ENCODE measurements at regions not wholly inside any gene's neighbourhood (a gene's known extent, or its start where the extent isn't known, plus 50 kb on each side); places are given as distances from the start of the nearest gene placed in this dataset.

DNA sequence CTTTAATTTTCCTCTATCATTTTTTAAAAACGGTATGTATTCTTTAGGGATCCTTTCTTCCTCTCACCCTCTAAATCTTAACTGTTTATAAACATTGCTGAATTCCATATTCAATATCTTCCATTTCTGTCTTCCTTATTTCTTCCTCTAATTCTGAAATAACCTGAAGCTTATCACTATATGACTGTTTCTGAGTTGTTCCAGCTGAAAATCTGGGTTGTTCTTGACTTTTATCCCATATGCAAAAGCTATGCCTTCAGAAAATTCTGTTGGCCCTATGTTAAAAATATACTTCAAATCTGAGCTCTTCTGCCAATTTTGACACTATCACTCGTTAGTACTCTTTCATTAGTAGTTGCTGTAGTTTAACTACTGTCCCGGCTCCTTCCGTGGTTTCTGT is 970.3 kb downstream of the BCL11B start:
- no peak for DNase-seq (ENCODE audit: low spot score)

DNA sequence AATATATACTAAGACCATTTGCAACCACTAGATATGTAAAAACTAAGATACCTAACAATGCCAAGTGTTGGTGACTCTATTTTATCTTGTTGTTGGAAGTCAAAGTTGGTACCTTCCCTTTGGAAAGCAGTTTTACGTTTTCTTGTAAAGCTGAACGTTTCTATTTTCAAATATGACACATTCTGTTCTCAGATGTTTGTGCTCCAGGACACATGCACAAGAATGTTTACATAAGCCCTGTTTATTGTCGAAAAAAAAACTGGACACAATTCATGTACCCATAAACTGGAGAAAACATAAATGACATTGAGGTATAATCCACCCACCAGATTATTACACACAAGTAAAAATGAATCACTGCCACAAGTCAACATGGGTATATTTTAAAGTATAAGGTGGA is 967.4 kb downstream of the BCL11B start:
- no peak for DNase-seq (ENCODE audit: low spot score)

DNA sequence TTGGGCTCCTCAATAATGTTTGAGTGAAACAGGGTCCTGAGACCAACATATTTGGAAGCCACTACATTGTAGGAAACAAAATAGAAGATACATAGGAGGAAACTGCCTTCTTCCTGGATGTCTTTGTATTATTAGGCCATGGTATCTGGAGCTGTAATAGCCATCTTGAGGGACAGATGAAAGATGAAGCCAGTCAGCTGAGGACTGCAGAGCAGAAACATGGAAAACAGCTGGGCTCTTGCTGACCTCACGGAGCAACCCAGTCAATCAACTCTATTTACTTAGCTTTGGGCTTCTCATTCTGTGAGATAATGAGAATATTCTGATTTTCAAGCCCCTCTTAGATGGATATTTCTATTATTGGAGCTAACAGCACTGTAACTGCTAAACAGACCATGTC is 962.4 kb downstream of the BCL11B start:
- DNase-seq (ENCODE audit: low spot score): no peak

DNA sequence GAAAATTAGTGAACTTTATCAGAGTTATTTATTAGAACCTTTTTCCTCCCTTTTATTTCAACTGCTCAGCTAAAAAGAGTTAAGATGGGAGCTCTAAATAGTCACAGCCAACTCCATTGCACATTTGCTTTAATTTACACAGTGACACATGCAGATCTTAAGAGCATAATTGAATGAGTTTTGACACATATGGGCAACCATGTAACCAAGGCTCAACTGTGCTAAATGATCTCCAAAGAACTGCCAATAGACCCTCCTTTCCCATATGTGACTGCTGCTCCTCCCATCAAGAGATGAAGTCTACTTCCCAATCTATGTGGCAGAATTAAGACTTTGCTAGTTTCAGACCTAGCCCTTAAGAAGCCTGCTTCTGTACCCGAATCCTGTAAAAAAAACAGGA is 960.0 kb downstream of the BCL11B start:
- no peak for DNase-seq (ENCODE audit: low spot score)

DNA sequence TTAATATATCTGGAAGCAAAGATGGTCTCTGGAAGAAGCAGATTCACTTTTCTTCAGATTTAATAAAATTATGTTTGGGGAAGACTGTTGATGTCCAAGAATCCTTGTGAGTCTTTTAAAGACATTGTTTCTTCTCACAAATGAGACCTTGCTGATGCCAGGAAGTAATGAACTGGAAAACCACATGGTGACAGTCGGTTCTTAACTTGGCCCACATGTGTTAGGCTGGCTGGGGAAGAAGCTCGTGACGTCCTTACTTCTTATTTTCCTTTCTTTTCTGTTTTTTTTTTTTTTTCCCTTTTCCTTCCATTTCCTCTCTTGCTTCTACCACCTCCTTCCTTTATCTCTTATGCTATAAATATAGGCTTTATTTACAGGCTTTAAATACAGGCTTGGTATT is 950.2 kb downstream of the BCL11B start:
- no peak for DNase-seq (ENCODE audit: low spot score)

DNA sequence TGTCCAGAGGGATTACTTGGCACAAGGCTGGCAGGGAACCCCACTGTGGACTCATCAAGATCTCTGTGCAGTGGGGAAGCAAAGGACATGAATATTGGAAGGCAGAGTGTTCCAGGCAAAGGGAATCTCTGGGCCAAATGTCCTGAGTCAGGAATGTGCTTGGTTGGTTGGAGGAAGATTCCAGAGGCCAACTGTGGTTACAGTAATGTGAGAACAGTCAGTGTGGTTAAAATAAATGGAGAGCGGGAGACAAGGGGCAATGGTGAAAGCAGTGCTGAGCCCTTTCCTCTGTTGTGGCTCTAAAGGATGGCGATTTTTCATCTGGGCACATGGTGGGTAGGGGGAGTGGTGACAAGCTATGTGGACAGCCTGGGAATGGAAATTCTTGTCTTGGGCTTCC is 948.2 kb downstream of the BCL11B start:
- no peak for DNase-seq (ENCODE audit: low spot score)

DNA sequence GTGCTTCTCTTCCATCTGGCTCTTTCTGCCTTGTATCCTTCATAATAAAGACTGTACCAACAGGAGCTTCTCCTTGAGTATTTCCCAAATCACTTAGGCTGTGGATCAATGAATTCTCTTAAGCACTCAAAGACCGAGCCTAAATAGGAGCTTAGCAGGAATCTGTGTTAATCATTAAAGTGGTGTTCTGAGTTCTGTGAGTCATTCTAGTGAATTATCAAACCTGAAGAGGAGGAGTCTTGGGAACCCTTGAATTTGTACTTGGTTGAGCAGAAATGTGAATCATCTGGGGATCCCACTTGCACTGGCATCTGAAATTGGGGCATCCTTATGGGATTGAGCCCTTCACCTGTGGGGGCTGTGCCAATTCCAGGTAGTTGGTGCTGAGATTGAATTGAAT is 946.2 kb downstream of the BCL11B start:
- no peak for DNase-seq (ENCODE audit: low spot score)

DNA sequence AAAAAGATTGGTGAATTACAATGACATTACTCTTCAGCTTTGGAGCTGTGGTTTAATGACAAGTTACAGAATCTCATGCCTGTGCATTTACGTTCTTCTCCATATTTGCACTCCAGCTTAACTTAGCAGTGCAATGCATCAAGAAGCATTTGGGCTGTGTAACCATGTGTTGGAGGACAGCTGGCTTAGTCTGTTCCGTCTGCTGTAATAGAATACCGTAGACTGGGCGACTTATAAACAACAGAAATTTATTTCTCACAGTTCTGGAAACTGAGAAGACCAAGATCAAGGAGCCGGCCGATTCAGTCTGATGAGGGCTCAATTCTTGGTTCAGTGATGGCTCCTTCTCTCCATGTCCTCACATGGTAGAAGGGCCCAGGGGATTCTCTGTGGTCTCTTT is 943.5 kb downstream of the BCL11B start:
- no peak for DNase-seq (ENCODE audit: low spot score)

DNA sequence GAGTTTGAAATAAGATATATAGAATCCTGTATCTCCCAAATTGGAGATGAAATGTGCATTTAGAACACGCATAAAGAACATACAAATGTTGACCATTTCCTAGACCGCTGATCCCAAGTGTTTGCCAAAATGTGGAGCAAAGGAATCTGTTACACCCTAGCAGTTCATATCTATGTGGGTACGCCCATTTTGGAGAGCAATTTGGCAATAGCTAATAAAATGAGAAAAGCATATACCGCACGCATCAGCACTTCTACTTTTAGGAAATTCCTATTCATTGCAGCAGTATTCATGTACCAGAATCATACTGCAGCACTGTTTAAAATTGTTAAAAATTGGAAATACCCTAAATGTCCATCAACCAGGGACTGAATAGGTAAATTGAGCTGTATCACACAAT is 937.8 kb downstream of the BCL11B start:
- DNase-seq (ENCODE audit: low spot score): no peak

DNA sequence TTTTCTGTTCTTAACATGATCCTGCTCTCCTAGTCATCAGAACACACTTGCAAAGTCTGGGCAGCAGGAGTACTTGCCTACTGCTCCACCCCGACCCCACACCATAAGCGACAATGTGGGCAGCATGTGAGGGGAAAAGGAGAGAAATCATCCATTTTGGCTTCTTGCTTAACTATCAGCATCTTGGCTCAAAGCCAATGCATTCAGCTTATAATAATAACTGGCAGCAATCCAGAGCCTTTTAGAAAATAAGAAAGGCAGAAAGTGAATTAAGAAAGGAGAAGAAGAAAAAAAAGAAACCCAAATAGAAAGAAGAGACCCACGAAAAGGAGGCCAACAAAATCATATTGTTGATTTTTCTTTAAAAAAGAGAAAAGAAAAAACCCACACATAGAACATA is 930.8 kb downstream of the BCL11B start:
- no peak for DNase-seq (ENCODE audit: low spot score)

DNA sequence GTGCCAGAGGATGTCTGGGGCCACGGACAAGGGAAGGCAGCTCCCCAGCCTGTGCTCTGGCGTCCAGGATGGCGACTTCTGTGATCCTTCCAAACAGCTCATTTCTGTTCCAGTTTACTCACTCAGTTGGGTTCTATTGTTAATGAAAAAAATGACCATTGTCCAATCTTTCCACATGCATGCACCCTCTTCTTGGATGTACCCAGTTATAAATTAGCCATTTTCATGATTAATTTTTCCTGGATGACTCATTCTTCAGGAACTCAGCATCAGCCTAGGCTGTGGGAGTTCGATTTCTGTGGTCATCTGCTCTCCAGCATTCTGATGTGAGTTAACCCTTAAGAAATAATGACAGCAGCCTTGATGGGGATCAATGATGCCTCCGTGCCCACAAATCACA is 926.8 kb downstream of the BCL11B start:
- no peak for DNase-seq (ENCODE audit: low spot score)

DNA sequence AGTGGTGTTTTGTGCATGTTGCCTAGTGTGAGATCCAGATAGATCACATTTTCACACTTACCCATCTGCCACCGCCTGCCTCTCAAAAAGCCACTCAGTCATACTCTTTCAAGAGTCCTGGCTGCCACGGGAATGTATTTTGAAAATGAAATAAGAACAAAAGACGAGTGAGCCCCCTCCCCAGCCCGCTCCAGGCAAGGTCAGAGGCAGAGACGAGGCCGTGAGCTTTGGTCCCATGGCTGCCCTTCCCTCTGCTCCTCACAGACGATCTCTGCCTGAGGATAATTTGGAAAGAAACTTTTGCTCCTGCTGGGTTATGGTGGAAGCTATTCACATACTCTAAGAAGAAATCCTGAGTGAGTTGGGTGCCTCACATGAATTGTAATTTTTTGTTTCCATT is 924.3 kb downstream of the BCL11B start:
- no peak for DNase-seq (ENCODE audit: low spot score)

DNA sequence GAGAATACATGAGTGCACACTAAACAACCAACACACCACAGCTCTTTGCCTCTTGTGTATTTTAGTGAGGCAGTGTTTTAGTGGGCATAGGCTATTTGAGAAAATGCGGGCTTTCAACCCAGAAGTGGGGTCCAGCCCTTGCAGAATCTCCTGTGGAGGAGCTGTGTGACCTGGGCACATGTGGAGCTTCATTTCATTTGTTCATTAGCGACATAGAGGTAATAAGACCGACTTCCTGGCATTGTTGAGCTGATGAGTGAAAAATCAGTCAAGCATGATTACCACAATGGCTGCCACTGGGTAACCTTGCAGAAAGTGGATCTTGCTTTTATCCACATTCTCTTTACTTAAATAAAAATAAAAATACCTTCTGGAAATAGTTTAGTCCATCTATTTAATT is 923.5 kb downstream of the BCL11B start:
- no peak for DNase-seq (ENCODE audit: low spot score)

DNA sequence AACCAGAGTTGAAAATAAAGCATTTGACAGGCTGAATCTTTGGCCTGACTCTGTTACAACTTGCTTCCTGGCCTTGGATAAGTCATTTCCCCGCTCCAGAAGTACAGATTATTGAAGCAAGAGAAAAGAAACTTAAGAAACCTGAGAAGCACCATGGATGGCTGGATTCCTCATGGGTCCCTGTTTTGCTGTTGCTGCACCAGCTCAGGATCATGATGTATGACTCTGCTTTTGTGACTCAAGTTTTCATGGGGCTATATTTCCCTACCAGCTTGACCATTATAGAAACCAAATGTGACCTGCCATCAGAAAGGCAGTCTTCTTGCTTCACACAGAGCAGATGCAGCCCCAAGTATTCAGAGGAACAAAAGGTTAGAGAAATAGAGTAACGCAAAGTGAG is 921.8 kb downstream of the BCL11B start:
- DNase-seq (ENCODE audit: low spot score): no peak

DNA sequence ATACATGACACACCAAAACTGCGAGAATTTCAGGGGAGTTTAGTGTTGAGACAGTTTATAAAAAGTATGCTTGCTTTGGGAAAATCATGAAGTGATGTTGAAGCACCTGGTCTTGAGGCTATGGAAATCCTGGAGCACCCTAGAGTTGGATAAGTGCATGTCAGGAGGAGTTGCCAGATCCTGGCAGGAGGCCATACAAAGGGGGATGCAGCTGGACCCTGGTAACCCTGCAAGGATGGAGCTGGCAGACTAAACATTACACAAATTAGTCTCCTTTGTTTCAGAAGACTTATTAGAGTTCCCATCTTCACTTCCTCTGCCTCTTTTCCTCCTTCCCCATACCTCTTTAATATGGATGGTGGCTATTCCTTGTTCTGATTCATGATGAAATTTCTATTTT is 907.0 kb downstream of the BCL11B start:
- DNase-seq (ENCODE audit: low spot score): no peak

DNA sequence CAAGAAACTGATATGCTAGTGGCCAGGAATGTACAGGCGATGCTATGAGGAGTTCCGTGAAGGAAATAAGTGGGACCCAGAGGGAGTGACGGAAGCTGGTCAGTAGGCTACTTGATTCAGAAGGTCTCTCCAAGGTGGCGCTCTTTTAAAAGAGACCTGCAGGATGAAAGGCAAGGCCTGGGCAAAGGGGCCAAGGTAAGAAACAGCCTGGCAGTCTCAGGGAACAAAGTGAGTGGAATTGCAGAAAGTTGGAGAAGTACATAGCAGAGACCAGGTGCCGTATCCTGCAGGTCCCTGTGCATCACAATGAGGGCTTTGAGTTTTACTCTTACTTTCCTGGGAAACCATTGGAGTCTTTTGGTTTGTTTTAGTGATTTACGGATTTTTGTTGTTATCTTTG is 905.6 kb downstream of the BCL11B start:
- DNase-seq (ENCODE audit: low spot score): no peak

DNA sequence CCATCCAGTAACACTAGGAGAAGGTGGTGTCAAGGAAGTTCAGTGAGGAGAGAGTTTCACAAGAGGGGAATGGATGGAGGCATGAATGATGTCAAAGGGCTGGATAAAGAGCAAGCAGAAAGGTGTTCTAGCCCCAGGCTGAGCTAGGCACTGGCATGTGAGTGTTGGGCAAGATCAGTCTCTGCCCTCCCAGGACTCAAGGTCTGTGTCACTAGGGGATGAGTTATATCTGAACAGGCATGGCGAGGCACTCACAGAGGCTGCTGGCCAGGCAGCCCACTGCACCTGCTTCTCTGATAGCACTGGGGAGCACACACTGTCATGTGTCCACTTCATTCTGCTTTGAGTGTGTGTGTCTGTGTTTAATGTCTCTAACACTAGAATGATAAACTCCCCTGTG is 903.8 kb downstream of the BCL11B start:
- no peak for DNase-seq (ENCODE audit: low spot score)

DNA sequence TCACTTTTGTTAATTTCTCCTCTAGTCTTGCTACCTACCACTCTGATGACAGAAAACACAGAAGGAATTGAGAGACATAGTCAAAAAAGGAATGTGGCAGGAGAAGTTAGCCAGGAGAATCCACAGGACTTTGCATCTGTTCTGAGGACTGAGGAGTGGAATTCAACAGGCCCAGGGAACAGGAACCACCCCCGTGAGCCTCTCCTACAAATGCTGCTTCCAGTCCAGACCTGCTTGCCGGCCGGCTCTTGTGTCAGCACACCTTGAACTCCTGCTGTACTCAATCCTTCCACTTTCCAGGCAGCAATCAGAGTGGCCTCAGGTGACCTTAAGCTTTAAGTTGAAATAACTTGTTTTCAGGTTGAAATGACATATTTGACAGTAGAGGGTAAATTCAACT is 903.1 kb downstream of the BCL11B start:
- no peak for DNase-seq (ENCODE audit: low spot score)

DNA sequence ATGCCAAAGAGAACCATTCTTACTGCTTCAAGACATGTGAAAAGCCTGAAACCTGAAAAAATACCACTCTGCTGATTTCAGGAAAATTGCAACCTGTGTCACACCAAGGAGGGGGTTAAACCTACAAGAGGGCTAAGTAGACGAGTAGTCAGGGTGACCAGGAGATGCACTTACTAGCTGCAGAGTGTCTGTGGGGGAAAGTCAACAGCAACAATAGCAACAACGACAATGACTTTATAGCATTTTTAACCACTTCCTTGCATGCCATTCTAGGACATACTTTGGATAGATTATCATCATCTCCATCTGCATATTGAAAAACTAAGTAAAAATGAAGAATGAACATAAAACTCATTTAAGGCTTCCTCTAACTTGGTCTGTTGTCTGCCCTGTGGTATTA is 902.7 kb downstream of the BCL11B start:
- DNase-seq (ENCODE audit: low spot score): no peak

DNA sequence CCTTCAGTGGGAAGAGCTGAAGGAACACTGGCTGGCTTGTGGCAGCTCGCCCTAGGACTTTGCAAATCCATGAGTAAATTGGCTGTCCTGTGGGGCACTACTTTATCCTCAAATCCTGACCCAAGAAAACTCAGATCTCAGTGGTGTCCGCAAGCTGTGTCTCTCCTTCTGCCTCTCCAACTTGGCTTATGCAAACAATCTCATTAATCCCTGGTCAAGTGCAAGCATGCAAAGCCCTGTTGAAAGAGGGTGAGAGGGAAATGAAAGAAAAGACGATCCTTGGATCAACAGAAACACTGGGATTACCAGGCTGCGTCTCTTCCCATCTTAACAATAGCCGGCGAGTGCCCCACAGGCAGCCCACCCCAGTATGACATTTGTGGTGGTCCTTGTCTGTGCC is 901.6 kb downstream of the BCL11B start:
- DNase-seq (ENCODE audit: low spot score): no peak

DNA sequence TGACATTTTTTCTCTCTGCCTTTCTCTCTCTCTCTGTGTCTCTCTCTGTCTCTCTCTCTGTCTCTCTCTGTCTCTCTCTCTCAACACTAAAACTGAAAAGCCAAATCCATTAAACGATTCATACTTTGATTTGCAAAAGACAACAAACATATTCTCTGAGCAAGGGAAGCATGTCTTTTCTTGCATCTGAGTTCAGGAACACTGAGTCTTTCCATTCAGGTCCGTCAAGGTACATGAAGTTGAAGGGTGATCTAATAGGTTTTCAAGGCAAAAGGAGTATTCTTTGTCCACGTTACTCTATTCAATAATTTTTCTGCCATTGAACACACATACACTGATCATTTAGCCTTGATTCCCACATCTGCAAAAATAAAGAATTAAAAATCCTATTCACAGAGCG is 900.9 kb downstream of the BCL11B start:
- no peak for DNase-seq (ENCODE audit: low spot score)

DNA sequence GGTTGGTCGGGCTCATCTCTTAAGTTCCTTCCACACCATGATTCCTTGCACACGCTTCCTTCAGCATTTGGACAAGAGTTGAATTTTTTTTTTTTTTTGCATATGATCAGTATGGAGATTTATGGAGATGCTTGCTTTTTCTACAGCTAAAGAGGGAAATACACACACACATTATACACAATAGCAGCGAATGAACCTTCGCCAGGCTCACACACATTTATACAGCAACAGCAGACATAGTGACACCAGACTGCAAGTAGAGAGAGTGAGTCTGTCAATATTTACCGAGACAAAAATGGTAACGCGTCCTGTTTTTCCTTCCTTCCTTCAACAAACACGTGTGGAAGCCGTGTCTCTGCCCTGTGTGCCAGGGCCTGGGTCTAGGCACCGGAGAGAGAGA is 897.9 kb downstream of the BCL11B start:
- no peak for DNase-seq (ENCODE audit: low spot score)

DNA sequence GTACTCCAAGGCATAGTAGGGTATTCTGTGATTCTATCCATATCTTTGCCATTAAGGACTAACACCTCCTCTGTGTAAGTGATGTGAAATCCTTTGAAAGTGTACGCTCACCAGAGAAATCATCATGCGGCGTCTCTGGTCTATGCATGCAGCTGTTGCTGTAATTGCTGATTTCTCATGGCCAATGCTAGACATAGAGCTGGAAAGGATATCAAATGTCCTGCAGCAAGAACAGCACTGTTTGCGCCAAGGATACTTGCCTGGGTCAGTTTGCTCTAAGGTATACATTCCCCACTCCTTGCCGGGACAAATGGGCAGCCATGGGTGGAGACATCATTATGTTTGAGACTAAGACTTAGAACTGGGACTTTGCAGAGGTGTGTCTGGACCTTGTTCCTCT is 896.4 kb downstream of the BCL11B start:
- no peak for DNase-seq (ENCODE audit: low spot score)

DNA sequence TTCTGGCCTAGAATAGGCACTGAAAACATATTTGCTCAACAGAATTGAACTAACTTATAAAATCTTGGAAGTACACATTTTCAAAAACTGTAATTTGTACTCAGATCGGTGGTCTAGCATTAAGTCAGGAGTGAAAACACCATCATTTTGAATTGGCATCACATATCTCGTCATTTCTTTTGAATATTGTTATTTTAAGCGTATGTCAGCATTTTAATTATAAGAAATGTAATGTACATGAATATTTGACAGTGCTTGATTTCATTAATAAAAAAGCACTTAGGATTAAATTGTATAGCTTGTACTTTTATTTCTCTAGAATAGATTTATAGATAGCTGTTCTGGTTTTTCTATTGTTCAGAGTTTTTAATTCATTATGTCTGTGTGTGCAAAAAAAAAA is 892.2 kb downstream of the BCL11B start:
- no peak for DNase-seq (ENCODE audit: low spot score)

DNA sequence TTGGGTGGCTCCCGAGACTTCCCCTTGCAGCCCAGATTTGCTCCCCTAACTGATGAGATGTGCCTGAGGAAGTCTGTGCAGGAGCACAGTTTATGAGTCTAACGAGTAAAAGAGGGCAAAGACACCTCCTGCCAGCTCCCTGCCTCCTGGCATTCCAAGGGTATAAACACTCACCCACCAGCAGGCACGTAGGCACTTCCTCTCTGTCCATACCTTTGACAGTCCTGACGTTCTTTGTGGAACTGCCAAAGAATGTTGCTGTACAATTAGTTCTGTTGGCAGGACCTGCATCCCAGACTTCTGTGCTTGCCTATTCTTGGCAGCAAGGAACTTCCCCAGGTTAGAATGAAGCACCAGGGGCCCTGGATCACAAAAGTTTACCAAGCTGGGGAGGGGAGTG is 889.3 kb downstream of the BCL11B start:
- no peak for DNase-seq (ENCODE audit: low spot score)

DNA sequence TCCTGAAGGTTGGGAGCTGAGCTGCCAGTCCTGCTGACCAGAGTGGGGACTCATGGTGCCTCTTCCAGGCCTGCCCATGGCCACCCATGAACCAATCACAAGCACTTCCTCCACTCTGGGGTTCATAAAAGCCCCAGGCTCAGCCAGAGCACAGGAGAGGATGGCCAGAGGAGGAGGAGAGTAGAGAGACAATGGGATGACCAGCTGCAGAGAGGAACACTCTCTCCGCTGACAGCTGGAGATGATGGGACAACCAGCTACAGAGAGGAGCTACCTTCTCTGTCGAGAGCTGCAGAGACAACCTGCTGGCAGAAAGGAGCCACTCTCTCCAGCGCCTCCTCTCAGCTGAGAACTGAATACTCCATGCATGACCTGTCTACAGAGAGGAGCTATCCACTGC is 886.1 kb downstream of the BCL11B start:
- no peak for DNase-seq (ENCODE audit: low spot score)
